WTC11 (cell line): ENCODE measurements at regions not wholly inside any gene's neighbourhood (a gene's known extent, or its start where the extent isn't known, plus 50 kb on each side); places are given as distances from the start of the nearest gene placed in this dataset.
A peak's percentile ranks its signal among the peaks of the same experiment; 100 is the strongest.

Source experiments
- ATAC-seq: fragments of 200-7000 bp; cut with Tn5 transposase; 2 replicates; pipeline ENCODE4 v1.10.0; 2021; ENCODE audit warnings: mild to moderate bottlenecking, moderate library complexity
- CTCF ChIA-PET: fragments of 300-600 bp; sonication (Branson Sonifier 250); formaldehyde crosslinking; loops from one replicate; lab custom pipeline; 2021; ENCODE audit warnings: antibody characterized with exemption; lab: Charles Lee
- POLR2A ChIA-PET: fragments of 350-600 bp; sonication (Branson Sonifier 250); formaldehyde crosslinking; loops from one replicate; lab custom pipeline; 2021; ENCODE audit warnings: antibody characterized with exemption; lab: Charles Lee
- DNase-seq: peaks from one replicate; pipeline ENCODE4 v3.0.0; 2021; ENCODE audit warnings: low spot score
- H3K27ac Mint-ChIP-seq: 2 replicates; pipeline ENCODE4 v1.8.0; 2021; ENCODE audit warnings: mixed read lengths
- H3K27me3 Mint-ChIP-seq: 2 replicates; pipeline ENCODE4 v1.8.0; 2021; ENCODE audit warnings: low read depth, mild to moderate bottlenecking, moderate library complexity, mixed read lengths
- H3K36me3 Mint-ChIP-seq: 2 replicates; pipeline ENCODE4 v1.8.0; 2021; ENCODE audit warnings: mixed read lengths
- H3K4me1 Mint-ChIP-seq: 2 replicates; pipeline ENCODE4 v1.8.0; 2022; ENCODE audit warnings: mixed read lengths
- H3K4me3 Mint-ChIP-seq: 2 replicates; pipeline ENCODE4 v1.8.0; 2021; ENCODE audit warnings: mild to moderate bottlenecking, moderate library complexity, mixed read lengths
- H3K9me3 Mint-ChIP-seq: 2 replicates; pipeline ENCODE4 v1.8.0; 2021; ENCODE audit warnings: mixed read lengths
- ATF1 ChIP-seq: sonication (generic); formaldehyde crosslinking; IDR thresholded peaks from 2 replicates; pipeline ENCODE4 v1.8.1; 2023; ENCODE audit warnings: mild to moderate bottlenecking, moderate library complexity, missing genetic modification reagents
- FOXJ3 ChIP-seq: sonication (generic); formaldehyde crosslinking; IDR thresholded peaks from 2 replicates; pipeline ENCODE4 v1.9.0; 2021; ENCODE audit warnings: missing genetic modification reagents, mild to moderate bottlenecking, borderline replicate concordance
- GTF2I ChIP-seq: fragments of 250-450 bp; sonication (Bioruptor Pico); conservative IDR thresholded peaks from 2 replicates; pipeline ENCODE4 v1.4.0; 2021; ENCODE audit warnings: mild to moderate bottlenecking
- NFATC4 ChIP-seq: fragments of 250-450 bp; sonication (Bioruptor Pico); IDR thresholded peaks from 2 replicates; pipeline ENCODE4 v1.9.0; 2021; ENCODE audit warnings: mild to moderate bottlenecking
- NFE2L1 ChIP-seq: sonication (generic); formaldehyde crosslinking; IDR thresholded peaks from 2 replicates; pipeline ENCODE4 v1.8.1; 2023; ENCODE audit warnings: missing genetic modification reagents
- NFYB ChIP-seq: sonication (generic); formaldehyde crosslinking; conservative IDR thresholded peaks from 2 replicates; pipeline ENCODE4 v1.8.0; 2022; ENCODE audit warnings: low read depth, missing genetic modification reagents
- NR3C1 ChIP-seq: sonication (generic); formaldehyde crosslinking; conservative IDR thresholded peaks from 2 replicates; pipeline ENCODE4 v1.8.1; 2023; ENCODE audit warnings: low read depth, mild to moderate bottlenecking, missing genetic modification reagents
- OVOL2 ChIP-seq: fragments of 250-450 bp; sonication (Bioruptor Pico); IDR thresholded peaks from 2 replicates; pipeline ENCODE4 v1.9.0; 2021; ENCODE audit warnings: mild to moderate bottlenecking, borderline replicate concordance
- PRRX2 ChIP-seq: fragments of 250-450 bp; sonication (Bioruptor Pico); IDR thresholded peaks from 2 replicates; pipeline ENCODE4 v1.8.0; 2021; ENCODE audit warnings: mild to moderate bottlenecking
- RELA ChIP-seq: sonication (generic); formaldehyde crosslinking; IDR thresholded peaks from 2 replicates; pipeline ENCODE4 v1.8.1; 2022; ENCODE audit warnings: missing genetic modification reagents, mild to moderate bottlenecking, borderline replicate concordance
- TEAD4 ChIP-seq: sonication (generic); formaldehyde crosslinking; IDR thresholded peaks from 2 replicates; pipeline ENCODE4 v1.8.0; 2022; ENCODE audit warnings: mild to moderate bottlenecking, missing genetic modification reagents
- ZNF138 ChIP-seq: sonication (generic); formaldehyde crosslinking; conservative IDR thresholded peaks from 2 replicates; pipeline ENCODE4 v1.8.1; 2022; ENCODE audit warnings: mild to moderate bottlenecking, moderate library complexity, missing genetic modification reagents
- ZNF317 ChIP-seq: sonication (generic); formaldehyde crosslinking; IDR thresholded peaks from 2 replicates; pipeline ENCODE4 v1.8.1; 2023; ENCODE audit warnings: low read depth, mild to moderate bottlenecking, moderate library complexity, missing genetic modification reagents, borderline replicate concordance
- TF ChIP-seq, protein P1 (sequence below): sonication (generic); formaldehyde crosslinking; IDR thresholded peaks from 2 replicates; pipeline ENCODE4 v1.8.0; 2023; ENCODE audit warnings: missing genetic modification reagents
- TF ChIP-seq, protein P2 (sequence below): fragments of 250-450 bp; sonication (Bioruptor Pico); IDR thresholded peaks from 2 replicates; pipeline ENCODE4 v1.9.0; 2021; ENCODE audit warnings: mild to moderate bottlenecking
- TF ChIP-seq, protein P3 (sequence below): fragments of 250-450 bp; sonication (Bioruptor Pico); IDR thresholded peaks from 2 replicates; pipeline ENCODE4 v2.1.2; 2022; ENCODE audit warnings: mild to moderate bottlenecking, moderate library complexity
- TF ChIP-seq, protein P4 (sequence below): sonication (generic); formaldehyde crosslinking; IDR thresholded peaks from 2 replicates; pipeline ENCODE4 v1.8.0; 2022; ENCODE audit warnings: mild to moderate bottlenecking, missing genetic modification reagents
- TF ChIP-seq, protein P5 (sequence below): fragments of 250-450 bp; sonication (Bioruptor Pico); IDR thresholded peaks from 2 replicates; pipeline ENCODE4 v1.9.0; 2021; ENCODE audit warnings: moderate library complexity, mild to moderate bottlenecking, inconsistent platforms, borderline replicate concordance
- TF ChIP-seq, protein P6 (sequence below): sonication (generic); formaldehyde crosslinking; IDR thresholded peaks from 2 replicates; pipeline ENCODE4 v1.8.1; 2022; ENCODE audit warnings: low read depth, missing genetic modification reagents, borderline replicate concordance
- TF ChIP-seq, protein P7 (sequence below): sonication (generic); formaldehyde crosslinking; conservative IDR thresholded peaks from 2 replicates; pipeline ENCODE4 v1.8.1; 2022; ENCODE audit warnings: mild to moderate bottlenecking, missing genetic modification reagents

DNA sequence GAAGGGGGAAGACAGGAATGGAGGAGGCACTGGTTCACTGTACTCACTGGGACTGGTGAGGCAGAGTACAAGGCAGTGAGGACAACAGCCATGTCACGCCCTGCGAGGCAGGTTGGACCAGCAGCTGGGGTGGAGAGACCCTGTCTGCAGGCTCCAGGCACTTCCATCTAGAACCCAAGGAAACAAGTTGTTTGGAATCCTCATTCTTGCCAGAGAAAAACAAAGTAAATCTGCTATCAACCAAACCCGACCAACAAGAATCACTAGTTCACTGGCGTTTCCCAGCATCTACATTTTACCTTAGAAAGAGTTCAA, 98.5 kb upstream of the CDYL start:
- H3K9me3 Mint-ChIP-seq, result no peaks in the 10 kb centered on the region
- CTCF ChIA-PET, result no interaction called here
- no peak for ATAC-seq
- no peak for TF ChIP-seq OVOL2
- TF ChIP-seq, protein P1, sequence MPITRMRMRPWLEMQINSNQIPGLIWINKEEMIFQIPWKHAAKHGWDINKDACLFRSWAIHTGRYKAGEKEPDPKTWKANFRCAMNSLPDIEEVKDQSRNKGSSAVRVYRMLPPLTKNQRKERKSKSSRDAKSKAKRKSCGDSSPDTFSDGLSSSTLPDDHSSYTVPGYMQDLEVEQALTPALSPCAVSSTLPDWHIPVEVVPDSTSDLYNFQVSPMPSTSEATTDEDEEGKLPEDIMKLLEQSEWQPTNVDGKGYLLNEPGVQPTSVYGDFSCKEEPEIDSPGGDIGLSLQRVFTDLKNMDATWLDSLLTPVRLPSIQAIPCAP (CRISPR knock-in tag), result no peak
- no peak for TF ChIP-seq NFATC4
- no peak for TF ChIP-seq NR3C1 (CRISPR knock-in tag)
- TF ChIP-seq, all 79 proteins: peak for 0
- POLR2A ChIA-PET, result no interaction called here
- no peak for DNase-seq
- H3K4me1 Mint-ChIP-seq, result peaks cover 30% of the 10 kb centered on the region
- H3K36me3 Mint-ChIP-seq, result no peaks in the 10 kb centered on the region
- H3K27me3 Mint-ChIP-seq, result peaks cover 9% of the 10 kb centered on the region
- no peak overlapping the region for H3K27ac Mint-ChIP-seq
- H3K4me3 Mint-ChIP-seq, result no peak overlapping the region

DNA sequence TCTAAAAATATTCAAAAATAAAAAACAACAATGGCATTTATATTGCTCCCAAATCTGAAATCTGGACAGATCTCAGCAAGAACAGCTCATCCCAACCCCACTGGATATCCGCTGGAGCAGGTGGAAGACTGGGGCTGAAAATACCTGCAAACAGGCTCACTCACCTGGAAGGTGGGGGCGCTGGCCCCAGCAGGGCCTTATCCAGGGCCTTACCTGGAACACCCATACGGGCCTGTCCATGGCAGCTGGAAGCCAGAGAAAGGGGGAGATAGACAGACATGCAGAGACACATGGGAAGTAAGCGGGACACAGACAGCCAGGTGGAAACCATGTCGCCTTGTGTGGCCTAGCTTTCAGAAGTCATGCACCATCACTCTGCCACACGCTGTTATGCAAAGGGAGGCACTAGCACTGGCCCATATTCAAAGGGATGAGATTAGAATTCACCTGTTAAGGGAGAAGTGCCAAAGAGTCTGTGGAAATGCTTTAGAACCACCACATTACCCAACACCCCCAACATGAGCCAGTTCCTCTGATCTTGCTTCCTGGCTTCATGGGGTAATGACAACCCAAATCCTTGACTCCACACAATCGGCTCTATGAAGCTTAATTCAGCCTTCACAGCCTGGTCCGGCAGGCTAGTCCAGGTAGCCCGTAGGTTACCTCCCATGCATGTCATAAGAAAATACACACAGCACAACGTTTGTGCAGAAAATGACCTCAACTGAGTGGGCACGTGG, 99.0 kb upstream of the CDYL start:
- ATAC-seq (peak; percentile 41), DNase-seq (no peak)
- TF ChIP-seq NFYB (no peak), NFE2L1 (CRISPR knock-in tag) (no peak), TEAD4 (CRISPR knock-in tag) (no peak)
- TF ChIP-seq, protein P2, sequence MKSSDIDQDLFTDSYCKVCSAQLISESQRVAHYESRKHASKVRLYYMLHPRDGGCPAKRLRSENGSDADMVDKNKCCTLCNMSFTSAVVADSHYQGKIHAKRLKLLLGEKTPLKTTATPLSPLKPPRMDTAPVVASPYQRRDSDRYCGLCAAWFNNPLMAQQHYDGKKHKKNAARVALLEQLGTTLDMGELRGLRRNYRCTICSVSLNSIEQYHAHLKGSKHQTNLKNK (CRISPR knock-in tag), result no peak
- TF ChIP-seq, protein P3, sequence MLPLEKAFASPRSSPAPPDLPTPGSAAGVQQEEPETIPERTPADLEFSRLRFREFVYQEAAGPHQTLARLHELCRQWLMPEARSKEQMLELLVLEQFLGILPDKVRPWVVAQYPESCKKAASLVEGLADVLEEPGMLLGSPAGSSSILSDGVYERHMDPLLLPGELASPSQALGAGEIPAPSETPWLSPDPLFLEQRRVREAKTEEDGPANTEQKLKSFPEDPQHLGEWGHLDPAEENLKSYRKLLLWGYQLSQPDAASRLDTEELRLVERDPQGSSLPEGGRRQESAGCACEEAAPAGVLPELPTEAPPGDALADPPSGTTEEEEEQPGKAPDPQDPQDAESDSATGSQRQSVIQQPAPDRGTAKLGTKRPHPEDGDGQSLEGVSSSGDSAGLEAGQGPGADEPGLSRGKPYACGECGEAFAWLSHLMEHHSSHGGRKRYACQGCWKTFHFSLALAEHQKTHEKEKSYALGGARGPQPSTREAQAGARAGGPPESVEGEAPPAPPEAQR, result no peak
- peaks cover 7% of the 10 kb centered on the region for H3K27me3 Mint-ChIP-seq
- no peak overlapping the region for H3K27ac Mint-ChIP-seq
- ChIA-PET CTCF (no interaction called here), POLR2A (no interaction called here)
- peaks cover 30% of the 10 kb centered on the region for H3K4me1 Mint-ChIP-seq
- no peaks in the 10 kb centered on the region for H3K9me3 Mint-ChIP-seq
- H3K4me3 Mint-ChIP-seq, result no peak overlapping the region
- H3K36me3 Mint-ChIP-seq, result no peaks in the 10 kb centered on the region

DNA sequence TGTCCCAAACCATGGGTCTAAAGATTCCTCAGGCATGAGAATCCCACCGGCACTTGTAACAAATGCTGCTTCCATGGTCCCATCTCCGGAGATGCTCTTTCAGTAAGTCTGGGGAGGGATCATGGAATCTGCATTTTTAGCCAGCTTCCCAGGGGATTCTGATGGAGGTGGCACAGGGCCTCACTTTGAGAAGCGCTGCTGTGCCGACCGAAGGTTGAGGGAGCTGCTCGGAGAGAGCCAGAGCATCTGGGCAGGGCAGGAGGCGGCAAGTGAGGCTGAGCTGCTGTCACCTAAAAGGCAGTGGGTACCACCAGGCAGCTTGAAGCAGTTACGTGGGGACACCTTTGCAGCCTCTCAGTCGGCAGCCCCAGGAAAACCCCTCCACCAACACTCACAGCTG, 100.2 kb upstream of the CDYL start:
- H3K9me3 Mint-ChIP-seq, result no peaks in the 10 kb centered on the region
- no peak for TF ChIP-seq ZNF317 (CRISPR knock-in tag)
- TF ChIP-seq GTF2I (CRISPR knock-in tag), result no peak
- TF ChIP-seq ATF1, result no peak
- TF ChIP-seq FOXJ3 (CRISPR knock-in tag), result no peak
- no peak for TF ChIP-seq RELA (CRISPR knock-in tag)
- TF ChIP-seq, protein P4, sequence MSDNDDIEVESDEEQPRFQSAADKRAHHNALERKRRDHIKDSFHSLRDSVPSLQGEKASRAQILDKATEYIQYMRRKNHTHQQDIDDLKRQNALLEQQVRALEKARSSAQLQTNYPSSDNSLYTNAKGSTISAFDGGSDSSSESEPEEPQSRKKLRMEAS, result no peak
- TF ChIP-seq OVOL2, result no peak
- TF ChIP-seq PRRX2, result no peak
- TF ChIP-seq, protein P5, sequence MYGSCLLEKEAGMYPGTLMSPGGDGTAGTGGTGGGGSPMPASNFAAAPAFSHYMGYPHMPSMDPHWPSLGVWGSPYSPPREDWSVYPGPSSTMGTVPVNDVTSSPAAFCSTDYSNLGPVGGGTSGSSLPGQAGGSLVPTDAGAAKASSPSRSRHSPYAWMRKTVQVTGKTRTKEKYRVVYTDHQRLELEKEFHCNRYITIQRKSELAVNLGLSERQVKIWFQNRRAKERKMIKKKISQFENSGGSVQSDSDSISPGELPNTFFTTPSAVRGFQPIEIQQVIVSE, result no peak
- TF ChIP-seq NFYB, result no peak
- TF ChIP-seq, protein P6, sequence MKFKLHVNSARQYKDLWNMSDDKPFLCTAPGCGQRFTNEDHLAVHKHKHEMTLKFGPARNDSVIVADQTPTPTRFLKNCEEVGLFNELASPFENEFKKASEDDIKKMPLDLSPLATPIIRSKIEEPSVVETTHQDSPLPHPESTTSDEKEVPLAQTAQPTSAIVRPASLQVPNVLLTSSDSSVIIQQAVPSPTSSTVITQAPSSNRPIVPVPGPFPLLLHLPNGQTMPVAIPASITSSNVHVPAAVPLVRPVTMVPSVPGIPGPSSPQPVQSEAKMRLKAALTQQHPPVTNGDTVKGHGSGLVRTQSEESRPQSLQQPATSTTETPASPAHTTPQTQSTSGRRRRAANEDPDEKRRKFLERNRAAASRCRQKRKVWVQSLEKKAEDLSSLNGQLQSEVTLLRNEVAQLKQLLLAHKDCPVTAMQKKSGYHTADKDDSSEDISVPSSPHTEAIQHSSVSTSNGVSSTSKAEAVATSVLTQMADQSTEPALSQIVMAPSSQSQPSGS (CRISPR knock-in tag), result no peak
- TF ChIP-seq, protein P7, sequence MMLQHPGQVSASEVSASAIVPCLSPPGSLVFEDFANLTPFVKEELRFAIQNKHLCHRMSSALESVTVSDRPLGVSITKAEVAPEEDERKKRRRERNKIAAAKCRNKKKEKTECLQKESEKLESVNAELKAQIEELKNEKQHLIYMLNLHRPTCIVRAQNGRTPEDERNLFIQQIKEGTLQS (CRISPR knock-in tag), result no peak
- TF ChIP-seq ZNF138 (CRISPR knock-in tag), result no peak
- no peak overlapping the region for H3K27ac Mint-ChIP-seq
- H3K36me3 Mint-ChIP-seq, result no peaks in the 10 kb centered on the region
- peaks cover 30% of the 10 kb centered on the region for H3K4me1 Mint-ChIP-seq
- DNase-seq, result no peak
- peaks cover 7% of the 10 kb centered on the region for H3K27me3 Mint-ChIP-seq
- ChIA-PET CTCF (interaction anchor here (0.8 kb wide), 1 partner anchor 41 kb away, joined by 4 read pairs; no protein-coding TSS in a partner anchor), POLR2A (no interaction called here)
- no peak overlapping the region for H3K4me3 Mint-ChIP-seq
- ATAC-seq, result no peak
